ENCODE measurements at regions not wholly inside any gene's neighbourhood (a gene's known extent, or its start where the extent isn't known, plus 50 kb on each side); places are given as distances from the start of the nearest gene placed in this dataset.

- ATAC-seq (ENCODE audit: insufficient number of reproducible peaks, low FRiP score, low read depth) (no peak), DNase-seq (ENCODE audit: low spot score) (no peak)
- H3K27ac ChIP-seq = no peak overlapping the region
Measured at GRCh38 chr6:43932259-43933147, 162.5 kb downstream of the VEGFA start.

GRCh38 chr6:43931201-43931600 is 161.2 kb downstream of the VEGFA start:
- H3K27ac ChIP-seq = no peak overlapping the region
- H3K27me3 ChIP-seq (replicated peaks; ENCODE audit: insufficient read depth) = no peaks in the 10 kb centered on the region
- DNase-seq (ENCODE audit: low spot score) (no peak), ATAC-seq (ENCODE audit: insufficient number of reproducible peaks, low FRiP score, low read depth) (no peak)
- no peaks in the 10 kb centered on the region for H3K9me3 ChIP-seq
- TF ChIP-seq CTCF (IDR thresholded peaks at IDR 0.05) = no peak
- no peaks in the 10 kb centered on the region for H3K4me1 ChIP-seq (ENCODE audit: control insufficient read depth in 1 of 2, low read depth in 2 of 2)
- no peak overlapping the region for H3K4me3 ChIP-seq
- no peaks in the 10 kb centered on the region for H3K36me3 ChIP-seq

More at GRCh38 chr6:43932259-43933147, 162.5 kb downstream of the VEGFA start:
- Histone ChIP-seq H3K4me1 (ENCODE audit: control insufficient read depth in 1 of 2, low read depth in 2 of 2) (no peaks in the 10 kb centered on the region), H3K36me3 (no peaks in the 10 kb centered on the region), H3K27me3 (replicated peaks; ENCODE audit: insufficient read depth) (no peaks in the 10 kb centered on the region), H3K4me3 (no peak overlapping the region), H3K9me3 (no peaks in the 10 kb centered on the region)
- no peak for TF ChIP-seq CTCF (IDR thresholded peaks at IDR 0.05)

GRCh38 chr6:43930440-43931154 is 160.6 kb downstream of the VEGFA start:
- Histone ChIP-seq H3K27me3 (replicated peaks; ENCODE audit: insufficient read depth) (no peaks in the 10 kb centered on the region), H3K4me1 (ENCODE audit: control insufficient read depth in 1 of 2, low read depth in 2 of 2) (no peaks in the 10 kb centered on the region), H3K4me3 (no peak overlapping the region), H3K36me3 (no peaks in the 10 kb centered on the region), H3K9me3 (no peaks in the 10 kb centered on the region), H3K27ac (no peak overlapping the region)
- no peak for TF ChIP-seq CTCF (IDR thresholded peaks at IDR 0.05)
- DNase-seq (ENCODE audit: low spot score) (no peak), ATAC-seq (ENCODE audit: insufficient number of reproducible peaks, low FRiP score, low read depth) (no peak)

GRCh38 chr6:43929511-43929910 is 159.5 kb downstream of the VEGFA start:
- no peak for DNase-seq (ENCODE audit: low spot score)

More at GRCh38 chr6:43929511-43929910, 159.5 kb downstream of the VEGFA start:
- TF ChIP-seq CTCF (IDR thresholded peaks at IDR 0.05) = no peak
- no peak overlapping the region for H3K27ac ChIP-seq
- no peak for ATAC-seq (ENCODE audit: insufficient number of reproducible peaks, low FRiP score, low read depth)
- H3K4me1 ChIP-seq (ENCODE audit: control insufficient read depth in 1 of 2, low read depth in 2 of 2) = no peaks in the 10 kb centered on the region
- no peaks in the 10 kb centered on the region for H3K36me3 ChIP-seq
- H3K27me3 ChIP-seq (replicated peaks; ENCODE audit: insufficient read depth) = no peaks in the 10 kb centered on the region
- no peaks in the 10 kb centered on the region for H3K9me3 ChIP-seq
- no peak overlapping the region for H3K4me3 ChIP-seq
